Spinal cord (tissue), 9 donors: ENCODE measurements at regions not wholly inside any gene's neighbourhood (a gene's known extent, or its start where the extent isn't known, plus 50 kb on each side); places are given as distances from the start of the nearest gene placed in this dataset.
"Not testable (repeated sequence)": the region's sequence is repeated elsewhere in the genome, so short reads cannot be mapped to it uniquely, and the experiment has no call there.

ENCODE experiments used
- DNase-seq, 6 donors: peaks; one replicate each; pipeline versions ENCODE4 v3.0.0 to v3.0.0-alpha.2; 2013 to 2015; ENCODE audit warnings: low spot score in 6 of 6, low read depth in 4 of 6
- H3K27ac ChIP-seq: one replicate; pipeline ENCODE4 v1.5.1; 2013; ENCODE audit warnings: low read depth, low read length, control low read depth
- H3K27me3 ChIP-seq: one replicate; pipeline ENCODE4 v1.6.1; 2013; ENCODE audit warnings: low read length; ENCODE audit not compliant: control insufficient read depth, insufficient read depth
- H3K36me3 ChIP-seq: one replicate; pipeline ENCODE4 v1.6.1; 2013; ENCODE audit warnings: low read length; ENCODE audit not compliant: control insufficient read depth, insufficient read depth
- H3K4me1 ChIP-seq: one replicate; pipeline ENCODE4 v1.6.1; 2013; ENCODE audit warnings: low read length; ENCODE audit not compliant: control insufficient read depth, insufficient read depth
- H3K4me3 ChIP-seq: one replicate; pipeline ENCODE4 v1.5.1; 2013; ENCODE audit warnings: low read depth, low read length, control low read depth
- H3K9me3 ChIP-seq: one replicate; pipeline ENCODE4 v1.6.1; 2013; ENCODE audit warnings: low read length; ENCODE audit not compliant: control insufficient read depth, insufficient read depth
- WGBS: methylation state at CpG from one replicate; pipeline ENCODE4 v1.1.5; 2013; ENCODE audit warnings: missing lambda C conversion rate; ENCODE audit not compliant: insufficient coverage; 5-methylcytosine and 5-hydroxymethylcytosine counted together
- donor health status: healthy.

- H3K4me3 ChIP-seq, result no peak overlapping the region
- H3K27me3 ChIP-seq, result no peaks in the 10 kb centered on the region
- no peaks in the 10 kb centered on the region for H3K4me1 ChIP-seq
- 78% methylated on average over 5 of the region's 5 CpGs for WGBS
- no peaks in the 10 kb centered on the region for H3K36me3 ChIP-seq
- DNase-seq, result no peak
- H3K9me3 ChIP-seq, result no peaks in the 10 kb centered on the region
- H3K27ac ChIP-seq, result no peak overlapping the region
Observed at GRCh38 chr14:87252103-87252502, 740.9 kb downstream of the GALC start.

- H3K27me3 ChIP-seq, result no peaks in the 10 kb centered on the region
Observed at GRCh38 chr14:87251011-87251410, 742.0 kb downstream of the GALC start.

GRCh38 chr14:87241018-87241768 is 751.8 kb downstream of the GALC start:
- Histone ChIP-seq H3K27me3 (no peaks in the 10 kb centered on the region), H3K4me3 (no peak overlapping the region), H3K4me1 (no peaks in the 10 kb centered on the region), H3K9me3 (no peaks in the 10 kb centered on the region), H3K36me3 (no peaks in the 10 kb centered on the region), H3K27ac (no peak overlapping the region)
- WGBS, result no CpG with 5 or more reads among the region's 3 CpGs
- peak in 1 of 6 donors; percentile 40 for DNase-seq

More at GRCh38 chr14:87251011-87251410, 742.0 kb downstream of the GALC start:
- no peak overlapping the region for H3K4me3 ChIP-seq
- H3K27ac ChIP-seq, result no peak overlapping the region
- peak in 1 of 6 donors; percentile 54 for DNase-seq
- H3K9me3 ChIP-seq, result no peaks in the 10 kb centered on the region
- H3K4me1 ChIP-seq, result no peaks in the 10 kb centered on the region
- H3K36me3 ChIP-seq, result no peaks in the 10 kb centered on the region

- DNase-seq, H3K4me1 ChIP-seq, H3K27me3 ChIP-seq, H3K9me3 ChIP-seq, H3K36me3 ChIP-seq, H3K27ac ChIP-seq, H3K4me3 ChIP-seq: not testable (repeated sequence)
- 59% methylated on average over 3 of the region's 5 CpGs for WGBS
Observed at GRCh38 chr14:87240319-87240718, 752.7 kb downstream of the GALC start.

GRCh38 chr14:87233806-87234384 is 759.1 kb downstream of the GALC start:
- Histone ChIP-seq H3K36me3 (no peaks in the 10 kb centered on the region), H3K4me3 (no peak overlapping the region), H3K9me3 (peaks cover 3% of the 10 kb centered on the region), H3K27ac (no peak overlapping the region), H3K4me1 (no peaks in the 10 kb centered on the region), H3K27me3 (no peaks in the 10 kb centered on the region)
- WGBS, result no CpG with 5 or more reads among the region's 4 CpGs
- DNase-seq, result no peak

- H3K4me1 ChIP-seq, result no peaks in the 10 kb centered on the region
- H3K27ac ChIP-seq, result no peak overlapping the region
- no peak for DNase-seq
- H3K36me3 ChIP-seq, result no peaks in the 10 kb centered on the region
- H3K9me3 ChIP-seq, result peaks cover 3% of the 10 kb centered on the region
- no peaks in the 10 kb centered on the region for H3K27me3 ChIP-seq
- whole genome bisulfite sequencing, result no CpG with 5 or more reads among the region's 2 CpGs
- H3K4me3 ChIP-seq, result no peak overlapping the region
Observed at GRCh38 chr14:87233266-87233665, 759.7 kb downstream of the GALC start.

GRCh38 chr14:87231336-87232026 is 761.5 kb downstream of the GALC start:
- H3K9me3 ChIP-seq, result peaks cover 3% of the 10 kb centered on the region
- H3K27me3 ChIP-seq, result no peaks in the 10 kb centered on the region
- no CpG with 5 or more reads among the region's 3 CpGs for WGBS
- H3K4me3 ChIP-seq, result no peak overlapping the region
- DNase-seq, result no peak
- H3K4me1 ChIP-seq, result no peaks in the 10 kb centered on the region
- no peak overlapping the region for H3K27ac ChIP-seq
- no peaks in the 10 kb centered on the region for H3K36me3 ChIP-seq

- Histone ChIP-seq H3K9me3 (peaks cover 3% of the 10 kb centered on the region), H3K4me1 (no peaks in the 10 kb centered on the region), H3K27me3 (no peaks in the 10 kb centered on the region), H3K36me3 (no peaks in the 10 kb centered on the region), H3K4me3 (no peak overlapping the region), H3K27ac (no peak overlapping the region)
- DNase-seq, result no peak
Observed at GRCh38 chr14:87230726-87231125, 762.3 kb downstream of the GALC start.

- WGBS, result no CpG with 5 or more reads among the region's 1 CpG
- H3K27ac ChIP-seq, result no peak overlapping the region
- no peaks in the 10 kb centered on the region for H3K36me3 ChIP-seq
- DNase-seq, result no peak
- no peaks in the 10 kb centered on the region for H3K4me1 ChIP-seq
- peaks cover 3% of the 10 kb centered on the region for H3K9me3 ChIP-seq
- H3K27me3 ChIP-seq, result no peaks in the 10 kb centered on the region
- H3K4me3 ChIP-seq, result no peak overlapping the region
Observed at GRCh38 chr14:87229131-87229530, 763.9 kb downstream of the GALC start.

GRCh38 chr14:87217023-87217422 is 776.0 kb downstream of the GALC start:
- H3K4me3 ChIP-seq, result no peak overlapping the region
- no peak for DNase-seq
- WGBS, result no CpG with 5 or more reads among the region's 3 CpGs
- H3K9me3 ChIP-seq, result no peaks in the 10 kb centered on the region
- no peaks in the 10 kb centered on the region for H3K27me3 ChIP-seq
- H3K4me1 ChIP-seq, result no peaks in the 10 kb centered on the region
- H3K27ac ChIP-seq, result no peak overlapping the region
- no peaks in the 10 kb centered on the region for H3K36me3 ChIP-seq
